ENCODE measurements at regions not wholly inside any gene's neighbourhood (a gene's known extent, or its start where the extent isn't known, plus 50 kb on each side); places are given as distances from the start of the nearest gene placed in this dataset.

DNA sequence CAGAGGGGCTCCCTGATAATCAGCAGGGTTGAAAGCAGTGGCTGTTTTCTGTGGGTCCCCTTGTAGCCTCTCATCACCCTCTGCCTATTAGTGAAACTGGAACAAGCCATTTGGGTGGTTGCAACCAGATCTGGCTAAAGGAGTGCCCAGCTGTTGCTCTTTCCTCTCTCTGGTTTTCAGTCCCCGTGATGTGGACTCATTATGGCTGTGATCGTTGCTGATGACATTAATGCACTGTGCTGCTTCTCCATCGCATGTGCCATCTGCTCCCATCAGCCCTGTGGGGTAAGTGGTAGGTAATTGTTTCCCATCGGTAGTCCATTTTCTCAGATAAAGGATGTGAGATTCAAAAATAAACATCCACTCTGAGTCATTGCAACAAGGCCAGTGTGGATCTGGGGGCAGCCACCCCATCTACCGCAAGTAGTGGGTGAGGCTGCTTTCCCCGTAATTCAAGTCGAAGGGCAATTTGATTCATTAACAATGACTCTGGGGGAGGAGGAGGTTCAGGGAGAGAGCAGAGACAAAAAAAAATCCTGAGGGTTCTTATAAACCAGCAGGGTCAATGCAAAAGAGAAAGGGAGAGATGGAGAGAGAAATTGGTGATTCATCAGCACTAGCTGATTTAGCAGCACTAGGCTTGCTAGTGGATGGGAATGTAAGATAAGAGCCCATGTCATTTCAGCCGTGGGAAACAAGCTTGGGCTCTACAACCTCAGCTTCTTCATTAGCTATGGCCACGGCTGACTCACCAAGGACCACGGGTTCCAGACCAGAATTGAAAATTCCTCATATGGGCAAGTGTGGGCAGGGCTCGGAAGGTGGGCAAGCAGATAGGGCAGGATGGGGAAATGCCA, 357.8 kb downstream of the MID1IP1 start (continued):
- TF ChIP-seq, protein P1, sequence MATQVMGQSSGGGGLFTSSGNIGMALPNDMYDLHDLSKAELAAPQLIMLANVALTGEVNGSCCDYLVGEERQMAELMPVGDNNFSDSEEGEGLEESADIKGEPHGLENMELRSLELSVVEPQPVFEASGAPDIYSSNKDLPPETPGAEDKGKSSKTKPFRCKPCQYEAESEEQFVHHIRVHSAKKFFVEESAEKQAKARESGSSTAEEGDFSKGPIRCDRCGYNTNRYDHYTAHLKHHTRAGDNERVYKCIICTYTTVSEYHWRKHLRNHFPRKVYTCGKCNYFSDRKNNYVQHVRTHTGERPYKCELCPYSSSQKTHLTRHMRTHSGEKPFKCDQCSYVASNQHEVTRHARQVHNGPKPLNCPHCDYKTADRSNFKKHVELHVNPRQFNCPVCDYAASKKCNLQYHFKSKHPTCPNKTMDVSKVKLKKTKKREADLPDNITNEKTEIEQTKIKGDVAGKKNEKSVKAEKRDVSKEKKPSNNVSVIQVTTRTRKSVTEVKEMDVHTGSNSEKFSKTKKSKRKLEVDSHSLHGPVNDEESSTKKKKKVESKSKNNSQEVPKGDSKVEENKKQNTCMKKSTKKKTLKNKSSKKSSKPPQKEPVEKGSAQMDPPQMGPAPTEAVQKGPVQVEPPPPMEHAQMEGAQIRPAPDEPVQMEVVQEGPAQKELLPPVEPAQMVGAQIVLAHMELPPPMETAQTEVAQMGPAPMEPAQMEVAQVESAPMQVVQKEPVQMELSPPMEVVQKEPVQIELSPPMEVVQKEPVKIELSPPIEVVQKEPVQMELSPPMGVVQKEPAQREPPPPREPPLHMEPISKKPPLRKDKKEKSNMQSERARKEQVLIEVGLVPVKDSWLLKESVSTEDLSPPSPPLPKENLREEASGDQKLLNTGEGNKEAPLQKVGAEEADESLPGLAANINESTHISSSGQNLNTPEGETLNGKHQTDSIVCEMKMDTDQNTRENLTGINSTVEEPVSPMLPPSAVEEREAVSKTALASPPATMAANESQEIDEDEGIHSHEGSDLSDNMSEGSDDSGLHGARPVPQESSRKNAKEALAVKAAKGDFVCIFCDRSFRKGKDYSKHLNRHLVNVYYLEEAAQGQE (IDR thresholded peaks at IDR 0.05; ENCODE audit: low read depth, low read length), result no peak
- TF ChIP-seq POLR2AphosphoS5 (IDR thresholded peaks at IDR 0.05; ENCODE audit: low read depth, low read length), result no peak
- peak; percentile 25 for TF ChIP-seq RAD21 (IDR thresholded peaks at IDR 0.05; ENCODE audit: low read length)
- TF ChIP-seq, protein P2, sequence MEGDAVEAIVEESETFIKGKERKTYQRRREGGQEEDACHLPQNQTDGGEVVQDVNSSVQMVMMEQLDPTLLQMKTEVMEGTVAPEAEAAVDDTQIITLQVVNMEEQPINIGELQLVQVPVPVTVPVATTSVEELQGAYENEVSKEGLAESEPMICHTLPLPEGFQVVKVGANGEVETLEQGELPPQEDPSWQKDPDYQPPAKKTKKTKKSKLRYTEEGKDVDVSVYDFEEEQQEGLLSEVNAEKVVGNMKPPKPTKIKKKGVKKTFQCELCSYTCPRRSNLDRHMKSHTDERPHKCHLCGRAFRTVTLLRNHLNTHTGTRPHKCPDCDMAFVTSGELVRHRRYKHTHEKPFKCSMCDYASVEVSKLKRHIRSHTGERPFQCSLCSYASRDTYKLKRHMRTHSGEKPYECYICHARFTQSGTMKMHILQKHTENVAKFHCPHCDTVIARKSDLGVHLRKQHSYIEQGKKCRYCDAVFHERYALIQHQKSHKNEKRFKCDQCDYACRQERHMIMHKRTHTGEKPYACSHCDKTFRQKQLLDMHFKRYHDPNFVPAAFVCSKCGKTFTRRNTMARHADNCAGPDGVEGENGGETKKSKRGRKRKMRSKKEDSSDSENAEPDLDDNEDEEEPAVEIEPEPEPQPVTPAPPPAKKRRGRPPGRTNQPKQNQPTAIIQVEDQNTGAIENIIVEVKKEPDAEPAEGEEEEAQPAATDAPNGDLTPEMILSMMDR (IDR thresholded peaks at IDR 0.05), result no peak
- TF ChIP-seq FOXJ3 (CRISPR knock-in tag; IDR thresholded peaks at IDR 0.05), result peak; percentile 64; the same call in 1 of the 2 replicates
- no peak for TF ChIP-seq NFIC (IDR thresholded peaks at IDR 0.05; ENCODE audit: borderline replicate concordance)
- TF ChIP-seq NRF1 (IDR thresholded peaks at IDR 0.05; ENCODE audit: low read depth, low read length), result no peak
- TF ChIP-seq RXRA (IDR thresholded peaks at IDR 0.05; ENCODE audit: borderline replicate concordance, low read depth), result no peak
- TF ChIP-seq, protein P3, sequence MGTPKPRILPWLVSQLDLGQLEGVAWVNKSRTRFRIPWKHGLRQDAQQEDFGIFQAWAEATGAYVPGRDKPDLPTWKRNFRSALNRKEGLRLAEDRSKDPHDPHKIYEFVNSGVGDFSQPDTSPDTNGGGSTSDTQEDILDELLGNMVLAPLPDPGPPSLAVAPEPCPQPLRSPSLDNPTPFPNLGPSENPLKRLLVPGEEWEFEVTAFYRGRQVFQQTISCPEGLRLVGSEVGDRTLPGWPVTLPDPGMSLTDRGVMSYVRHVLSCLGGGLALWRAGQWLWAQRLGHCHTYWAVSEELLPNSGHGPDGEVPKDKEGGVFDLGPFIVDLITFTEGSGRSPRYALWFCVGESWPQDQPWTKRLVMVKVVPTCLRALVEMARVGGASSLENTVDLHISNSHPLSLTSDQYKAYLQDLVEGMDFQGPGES (IDR thresholded peaks at IDR 0.05; ENCODE audit: low read depth, low read length), result no peak
- TF ChIP-seq SIN3A (IDR thresholded peaks at IDR 0.05; ENCODE audit: borderline replicate concordance, low read depth, low read length), result no peak
- peak; percentile 20; the same call in 1 of the 2 replicates for TF ChIP-seq FOSL2 (IDR thresholded peaks at IDR 0.05; ENCODE audit: borderline replicate concordance, low read depth)
- no peak; the same call in 1 of the 2 replicates for TF ChIP-seq JUND (IDR thresholded peaks at IDR 0.05)
- peak; percentile 94 for TF ChIP-seq GATA2 (CRISPR knock-in tag; IDR thresholded peaks at IDR 0.05)
- no peak for TF ChIP-seq ELF1 (IDR thresholded peaks at IDR 0.05)
- no peak for TF ChIP-seq SMC3 (IDR thresholded peaks at IDR 0.05; ENCODE audit: low read depth, low read length)
- no peak for TF ChIP-seq RFX5 (IDR thresholded peaks at IDR 0.05; ENCODE audit: low read length)
- no peak for TF ChIP-seq TAF1 (IDR thresholded peaks at IDR 0.05; ENCODE audit: borderline replicate concordance, low read depth, low read length)
- TF ChIP-seq YY1 (IDR thresholded peaks at IDR 0.05; ENCODE audit: low read depth), result no peak
- peak; percentile 61 for TF ChIP-seq RCOR1 (IDR thresholded peaks at IDR 0.05; ENCODE audit: low read length)
- no peak; the same call in 1 of the 2 replicates for TF ChIP-seq EZH2phosphoT487 (IDR thresholded peaks at IDR 0.05; ENCODE audit: borderline replicate concordance, low read depth)
- TF ChIP-seq, protein P4, sequence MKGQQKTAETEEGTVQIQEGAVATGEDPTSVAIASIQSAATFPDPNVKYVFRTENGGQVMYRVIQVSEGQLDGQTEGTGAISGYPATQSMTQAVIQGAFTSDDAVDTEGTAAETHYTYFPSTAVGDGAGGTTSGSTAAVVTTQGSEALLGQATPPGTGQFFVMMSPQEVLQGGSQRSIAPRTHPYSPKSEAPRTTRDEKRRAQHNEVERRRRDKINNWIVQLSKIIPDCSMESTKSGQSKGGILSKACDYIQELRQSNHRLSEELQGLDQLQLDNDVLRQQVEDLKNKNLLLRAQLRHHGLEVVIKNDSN (IDR thresholded peaks at IDR 0.05; ENCODE audit: borderline replicate concordance, low read depth), result no peak
- TF ChIP-seq EP300 (IDR thresholded peaks at IDR 0.05; ENCODE audit: borderline replicate concordance in 1 of 2, low read depth in 1 of 2, low read length in 1 of 2), result peak in 1 of 2 experiments; percentile 82; a peak in 1 of 4 replicates
- TF ChIP-seq, protein P5, sequence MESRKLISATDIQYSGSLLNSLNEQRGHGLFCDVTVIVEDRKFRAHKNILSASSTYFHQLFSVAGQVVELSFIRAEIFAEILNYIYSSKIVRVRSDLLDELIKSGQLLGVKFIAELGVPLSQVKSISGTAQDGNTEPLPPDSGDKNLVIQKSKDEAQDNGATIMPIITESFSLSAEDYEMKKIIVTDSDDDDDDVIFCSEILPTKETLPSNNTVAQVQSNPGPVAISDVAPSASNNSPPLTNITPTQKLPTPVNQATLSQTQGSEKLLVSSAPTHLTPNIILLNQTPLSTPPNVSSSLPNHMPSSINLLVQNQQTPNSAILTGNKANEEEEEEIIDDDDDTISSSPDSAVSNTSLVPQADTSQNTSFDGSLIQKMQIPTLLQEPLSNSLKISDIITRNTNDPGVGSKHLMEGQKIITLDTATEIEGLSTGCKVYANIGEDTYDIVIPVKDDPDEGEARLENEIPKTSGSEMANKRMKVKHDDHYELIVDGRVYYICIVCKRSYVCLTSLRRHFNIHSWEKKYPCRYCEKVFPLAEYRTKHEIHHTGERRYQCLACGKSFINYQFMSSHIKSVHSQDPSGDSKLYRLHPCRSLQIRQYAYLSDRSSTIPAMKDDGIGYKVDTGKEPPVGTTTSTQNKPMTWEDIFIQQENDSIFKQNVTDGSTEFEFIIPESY (IDR thresholded peaks at IDR 0.05; ENCODE audit: borderline replicate concordance, low read depth), result no peak
